ENCODE measurements at regions not wholly inside any gene's neighbourhood (a gene's known extent, or its start where the extent isn't known, plus 50 kb on each side); places are given as distances from the start of the nearest gene placed in this dataset.
"Not testable (repeated sequence)": the region's sequence is repeated elsewhere in the genome, so short reads cannot be mapped to it uniquely, and the experiment has no call there.

DNA sequence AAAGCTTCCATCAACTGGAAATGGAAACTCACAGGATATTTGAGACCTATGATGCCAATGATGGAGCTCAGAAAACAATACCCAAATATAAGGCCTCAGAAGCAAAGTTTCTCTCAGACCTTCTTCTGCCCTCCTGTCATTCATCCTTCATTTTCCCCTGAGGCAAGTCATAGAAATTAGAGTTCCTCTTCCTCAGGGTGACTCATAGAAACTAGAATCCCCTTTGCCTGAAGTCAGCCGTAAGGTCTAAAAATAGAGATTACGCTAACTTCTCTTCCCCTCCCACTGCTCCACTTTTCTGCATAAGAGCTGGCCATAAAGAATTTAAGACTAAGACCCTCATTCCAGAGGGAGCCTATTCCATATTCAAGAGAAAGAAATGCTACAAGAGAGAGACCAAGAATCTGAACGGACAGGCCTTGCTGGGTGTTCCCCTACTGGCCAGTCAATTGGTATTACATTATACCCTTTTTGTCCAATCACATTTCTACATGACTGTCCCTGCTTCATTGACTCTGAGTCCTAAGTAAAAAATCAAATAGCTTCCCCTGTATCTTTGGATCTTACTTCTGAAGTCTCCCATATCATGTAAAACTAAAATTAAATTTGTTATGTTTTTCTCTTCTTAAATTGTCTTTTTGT, 994.9 kb downstream of the ADGRL2 start:
- DNase-seq: no peak

DNA sequence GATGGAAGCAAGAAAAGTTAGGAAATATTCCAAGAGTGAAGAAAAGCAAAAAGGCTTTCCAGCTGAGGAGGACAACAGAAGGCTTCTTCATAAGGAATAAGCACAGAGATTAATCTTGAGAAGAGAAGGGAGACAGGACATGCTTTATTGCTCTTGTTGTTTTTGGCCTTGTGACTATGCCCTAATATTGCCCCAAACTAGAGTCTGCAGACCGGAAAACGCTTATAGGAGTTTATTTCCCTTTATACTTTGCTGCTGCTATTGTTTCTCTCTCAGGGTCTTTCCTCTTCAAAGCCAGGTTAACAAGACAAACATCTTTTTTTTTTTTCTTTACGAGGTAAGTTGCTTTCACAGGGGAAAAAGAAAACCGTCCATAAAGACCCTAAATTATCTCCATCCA, 991.4 kb downstream of the ADGRL2 start:
- no peak for DNase-seq

DNA sequence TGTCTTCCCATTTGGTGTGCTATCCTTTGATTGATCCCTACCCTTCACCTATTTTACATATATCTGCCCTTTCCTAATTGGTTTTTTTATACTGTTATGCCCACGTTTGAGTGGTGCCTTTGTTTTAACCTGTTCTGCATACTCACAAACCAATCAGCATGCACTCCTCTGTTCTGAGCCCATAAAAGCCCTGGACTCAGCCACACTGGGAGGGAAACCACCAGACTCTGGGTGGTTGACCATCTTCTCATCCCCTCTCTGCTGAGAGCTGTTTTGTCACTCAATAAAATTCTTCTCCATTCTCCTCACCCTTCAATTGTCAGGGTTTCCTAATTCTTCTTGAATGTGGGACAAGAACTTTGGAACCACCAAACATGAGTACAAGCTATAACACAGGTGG, 989.8 kb downstream of the ADGRL2 start:
- no peak for DNase-seq

DNA sequence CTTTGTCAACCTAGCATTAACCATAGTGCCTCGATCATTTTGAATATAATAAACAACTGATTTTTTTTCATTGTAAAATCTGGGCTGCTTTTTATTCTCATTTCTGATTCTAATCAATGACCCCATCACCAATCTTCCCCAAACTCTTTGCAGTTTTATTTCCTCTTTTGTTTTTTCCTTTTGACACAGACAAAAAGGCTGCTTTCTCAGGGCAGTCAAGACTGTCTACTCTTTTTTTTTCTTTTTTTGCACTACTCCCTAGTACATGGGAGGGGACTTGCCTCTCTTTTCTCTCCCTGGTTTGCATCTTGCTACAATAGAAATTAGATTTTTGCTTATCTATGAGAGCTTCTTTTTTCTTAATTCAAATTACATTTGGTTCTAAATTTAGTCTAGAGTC, 987.9 kb downstream of the ADGRL2 start:
- DNase-seq: no peak

DNA sequence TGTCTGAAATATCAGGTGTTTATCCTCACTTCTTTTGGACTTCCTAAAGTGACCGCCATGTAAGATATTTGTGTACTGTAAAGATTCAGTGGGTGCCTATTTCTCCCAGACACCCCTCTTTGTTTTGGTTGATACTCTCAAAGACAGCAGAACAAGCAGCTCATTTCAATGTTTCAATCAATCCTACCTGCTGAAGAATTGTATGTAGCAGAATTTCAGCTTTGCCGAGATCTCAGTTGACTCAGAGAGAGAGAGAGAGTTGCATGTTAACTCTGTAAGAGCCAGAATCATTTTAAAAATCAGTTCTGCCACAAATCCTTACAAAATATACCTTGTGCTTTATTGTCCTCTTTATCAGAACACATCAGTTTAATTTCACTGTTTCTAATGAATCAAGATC, 987.3 kb downstream of the ADGRL2 start:
- no peak for DNase-seq

DNA sequence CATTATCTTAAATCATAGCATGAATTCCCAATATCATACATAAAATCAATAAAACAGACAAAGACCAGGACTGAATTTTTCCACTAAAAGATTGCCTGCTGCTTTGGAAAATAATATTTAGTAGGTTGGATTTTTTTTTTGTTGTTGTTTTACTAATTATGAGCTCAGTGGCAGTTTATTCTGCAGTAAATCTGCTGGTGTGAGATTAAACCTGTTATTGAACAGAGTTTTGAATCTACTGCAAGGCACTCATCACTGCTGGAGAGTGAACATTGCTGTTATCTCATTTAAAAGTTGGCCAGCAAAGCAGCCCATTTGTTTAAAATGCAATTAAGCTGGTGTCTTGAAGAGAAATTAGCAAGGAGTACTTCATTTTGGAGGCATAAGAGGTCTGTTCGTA, 986.1 kb downstream of the ADGRL2 start:
- DNase-seq: no peak

DNA sequence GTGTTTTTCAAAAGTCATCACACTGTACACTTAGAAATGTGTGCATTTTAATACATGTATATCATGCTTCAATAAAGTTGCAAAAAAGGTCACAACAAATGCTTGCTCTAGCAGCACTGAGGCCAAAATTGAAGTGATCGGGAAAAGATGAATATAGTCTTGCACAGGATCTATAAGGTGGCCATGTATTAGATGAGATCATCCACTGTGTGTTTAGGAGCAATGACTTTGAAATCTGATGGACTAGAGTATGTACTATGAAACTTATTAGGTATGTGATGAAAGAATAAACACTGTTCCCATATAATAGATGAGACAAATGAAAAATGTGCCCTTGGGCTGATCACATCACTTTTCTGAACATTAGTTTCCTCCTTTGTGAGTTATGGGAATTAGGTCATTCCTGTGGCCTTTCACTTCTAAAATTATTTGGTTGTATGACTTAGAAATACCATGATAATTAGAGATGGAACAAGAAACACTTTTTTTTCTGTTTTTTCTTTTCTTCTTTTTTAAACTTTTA, 984.6 kb downstream of the ADGRL2 start:
- no peak for DNase-seq

DNA sequence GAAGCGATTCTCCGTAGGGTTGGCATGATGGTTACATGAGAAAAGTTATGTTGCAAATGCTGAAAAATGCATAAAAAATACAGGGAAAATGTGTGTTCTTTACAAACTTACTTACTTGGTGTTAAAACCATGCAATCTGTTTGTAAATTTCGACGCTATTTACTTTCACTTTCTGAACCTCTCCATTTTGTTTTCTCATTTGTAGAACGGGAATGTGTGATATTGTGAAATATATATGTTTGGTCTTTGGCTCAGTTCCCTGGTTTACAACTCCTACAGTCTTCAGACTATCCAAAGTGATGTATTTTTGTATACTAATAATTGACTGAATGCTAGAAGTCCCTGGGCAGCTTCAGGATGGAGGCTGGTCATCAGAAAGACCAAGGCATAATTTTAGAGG, 982.3 kb downstream of the ADGRL2 start:
- no peak for DNase-seq

DNA sequence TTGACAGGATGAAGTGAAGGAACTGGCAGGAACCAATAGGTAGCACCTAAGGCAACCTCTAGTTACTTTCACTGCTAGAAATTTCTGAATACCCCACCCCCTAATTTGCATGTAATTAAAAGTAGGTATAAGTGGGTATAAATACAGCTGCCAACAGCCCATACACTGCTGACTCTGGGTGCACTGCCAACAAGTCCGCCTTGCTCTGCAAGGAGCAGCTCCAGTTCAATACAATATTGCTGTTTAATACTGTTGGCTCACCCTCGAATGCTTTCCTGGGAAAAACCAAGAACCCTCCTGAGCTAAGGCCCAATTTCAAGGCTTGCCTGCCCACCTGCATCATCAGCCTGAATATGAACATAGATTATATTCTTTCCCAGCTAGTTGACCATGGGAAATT, 981.9 kb downstream of the ADGRL2 start:
- DNase-seq: no peak

DNA sequence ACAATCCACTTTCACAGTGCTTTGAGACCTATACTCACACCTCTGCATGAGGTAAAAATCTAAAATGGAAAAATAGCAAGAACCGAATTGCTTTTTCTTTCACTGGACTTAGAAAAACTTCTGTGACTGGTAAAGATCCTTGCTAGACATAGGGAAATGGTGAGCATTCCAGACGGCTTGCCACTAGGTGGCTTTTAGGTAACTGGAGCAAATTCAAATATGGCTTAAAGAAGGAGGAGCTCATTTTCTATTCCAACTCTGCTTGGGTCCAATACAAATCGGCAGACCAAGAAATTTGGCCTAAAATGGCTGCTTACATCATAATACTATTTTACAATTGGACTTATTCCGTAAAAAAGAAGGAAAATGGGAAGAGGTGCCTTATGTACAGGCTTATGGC, 977.9 kb downstream of the ADGRL2 start:
- DNase-seq: peak; percentile 17

DNA sequence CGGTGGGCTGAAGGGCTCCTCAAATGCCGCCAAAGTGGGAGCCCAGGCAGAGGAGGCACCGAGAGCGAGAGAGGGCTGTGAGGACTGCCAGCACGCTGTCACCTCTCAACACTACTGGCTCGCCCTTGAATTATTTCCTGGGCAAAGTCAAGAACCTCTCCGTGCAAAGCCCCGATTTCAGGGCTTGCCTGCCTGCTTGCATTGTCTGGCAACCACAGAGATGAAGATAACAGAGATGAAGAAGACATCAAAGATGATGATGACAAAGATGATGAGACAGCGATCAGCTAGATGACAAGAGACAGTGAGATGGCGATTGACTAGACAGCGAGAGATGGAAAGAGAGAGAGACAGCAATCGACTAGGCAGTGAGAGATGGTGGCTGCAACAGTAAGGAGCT, 976.5 kb downstream of the ADGRL2 start:
- no peak for DNase-seq

DNA sequence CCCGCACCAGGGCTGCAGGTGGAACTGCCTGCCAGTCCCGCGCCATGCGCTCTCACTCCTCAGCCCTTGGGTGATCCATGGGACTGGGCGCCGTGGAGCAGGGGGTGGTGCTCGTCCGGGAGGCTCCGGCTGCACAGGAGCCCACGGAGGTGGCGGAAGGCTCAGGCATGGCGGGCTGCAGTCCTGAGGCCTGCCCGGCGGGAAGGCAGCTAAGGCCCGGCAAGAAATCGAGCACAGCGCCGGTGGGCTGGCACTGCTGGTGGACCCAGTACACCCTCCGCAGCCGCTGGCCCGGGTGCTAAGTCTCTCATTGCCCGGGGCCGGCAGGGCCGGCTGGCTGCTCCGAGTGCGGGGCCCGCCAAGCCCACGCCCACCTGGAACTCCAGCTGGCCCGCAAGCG, 976.0 kb downstream of the ADGRL2 start:
- not testable (repeated sequence) for DNase-seq

DNA sequence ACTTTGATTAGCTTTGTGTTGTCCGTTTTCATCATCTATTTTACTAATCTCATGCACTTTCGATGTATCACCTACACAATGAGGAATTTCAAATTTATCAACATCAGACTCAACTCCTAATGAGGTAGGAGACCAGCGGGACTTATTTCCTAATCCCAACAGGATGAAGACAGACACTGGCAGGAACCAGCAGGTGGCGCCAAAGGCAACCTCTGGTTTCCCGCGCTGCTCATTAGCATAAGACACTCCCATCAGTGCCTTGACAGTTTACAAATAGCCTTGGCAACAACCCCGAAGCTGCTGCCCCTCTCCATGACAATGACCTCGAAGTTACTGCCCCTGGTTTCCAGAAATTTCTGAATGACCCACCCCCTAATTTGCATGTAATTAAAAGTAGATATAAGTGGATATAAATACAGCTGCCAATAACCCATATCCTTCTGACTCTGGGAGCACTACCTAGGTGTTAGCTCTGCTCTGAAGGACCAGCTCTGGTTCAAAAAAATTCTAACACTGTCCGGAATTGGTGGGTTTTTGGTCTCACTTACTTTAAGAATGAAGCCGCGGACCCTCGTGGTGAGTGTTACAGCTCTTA, 974.8 kb downstream of the ADGRL2 start:
- DNase-seq: no peak

DNA sequence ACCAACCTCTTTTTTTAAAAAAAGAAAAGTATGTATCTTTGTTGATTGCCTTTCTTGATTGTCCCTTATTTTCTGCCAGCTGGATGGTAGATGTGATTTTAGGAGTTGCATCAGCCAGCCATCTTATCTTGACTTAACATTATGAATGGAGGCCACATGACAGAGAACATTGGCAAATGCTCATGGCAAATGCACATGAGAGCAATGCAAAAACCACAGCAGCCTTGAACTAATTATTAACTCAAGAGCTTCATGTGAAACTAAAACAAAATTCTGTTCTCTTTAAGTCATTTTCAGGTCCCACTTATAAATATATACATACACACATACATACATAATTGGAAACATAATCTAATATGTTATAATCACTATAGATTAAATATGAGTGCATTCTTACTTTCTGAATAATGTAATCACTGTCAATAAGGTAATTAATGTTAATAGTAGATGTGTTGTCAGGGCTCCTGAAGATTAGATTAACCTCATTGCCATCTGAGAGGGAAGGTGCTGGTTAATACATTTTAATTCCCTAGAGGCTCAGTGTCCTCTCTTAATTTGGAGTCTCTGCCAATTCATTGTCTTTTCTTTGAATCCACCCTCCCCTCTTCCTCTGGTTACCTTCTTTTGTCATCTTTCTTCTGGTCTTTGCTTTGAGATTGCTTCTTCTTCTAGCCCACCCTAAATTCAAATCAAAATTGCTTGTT, 962.2 kb downstream of the ADGRL2 start:
- DNase-seq: no peak

DNA sequence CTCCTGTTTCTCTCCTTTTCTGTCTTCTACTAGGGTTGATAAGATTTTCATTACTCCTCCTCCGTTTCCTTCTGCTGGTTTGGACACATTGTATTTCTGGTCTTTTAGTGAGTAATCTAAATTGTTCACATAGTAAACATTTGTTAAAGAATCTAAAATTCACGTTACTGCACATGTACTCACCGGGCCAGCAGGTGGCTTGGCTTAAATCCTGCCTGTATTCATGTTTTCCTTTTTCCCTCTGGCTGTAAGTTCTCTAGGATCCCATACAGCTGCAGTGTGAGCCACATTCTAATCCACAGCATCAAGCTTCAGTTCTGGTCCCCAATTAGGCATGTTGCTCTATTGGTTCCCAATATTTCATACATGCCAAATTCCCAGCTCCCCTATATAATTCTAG, 958.3 kb downstream of the ADGRL2 start:
- DNase-seq: no peak

DNA sequence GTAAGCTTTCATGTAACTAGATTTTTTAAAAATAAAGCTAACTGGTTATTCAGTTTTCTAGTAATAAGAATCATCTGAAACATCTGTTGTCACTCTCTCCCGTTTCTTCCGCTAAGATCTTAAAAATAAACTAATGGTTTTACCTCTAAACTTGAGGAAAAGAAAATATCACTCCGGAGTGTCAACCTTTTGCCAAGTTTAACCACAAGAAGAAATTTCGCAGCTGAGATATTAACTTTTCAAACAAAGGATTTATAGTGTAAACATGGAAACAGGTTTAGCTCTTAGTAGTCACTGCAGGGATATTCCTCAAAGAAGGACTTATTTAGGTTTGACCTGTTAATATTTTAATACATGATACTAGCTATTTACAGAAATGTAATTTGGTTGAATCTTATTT, 954.9 kb downstream of the ADGRL2 start:
- DNase-seq: no peak

DNA sequence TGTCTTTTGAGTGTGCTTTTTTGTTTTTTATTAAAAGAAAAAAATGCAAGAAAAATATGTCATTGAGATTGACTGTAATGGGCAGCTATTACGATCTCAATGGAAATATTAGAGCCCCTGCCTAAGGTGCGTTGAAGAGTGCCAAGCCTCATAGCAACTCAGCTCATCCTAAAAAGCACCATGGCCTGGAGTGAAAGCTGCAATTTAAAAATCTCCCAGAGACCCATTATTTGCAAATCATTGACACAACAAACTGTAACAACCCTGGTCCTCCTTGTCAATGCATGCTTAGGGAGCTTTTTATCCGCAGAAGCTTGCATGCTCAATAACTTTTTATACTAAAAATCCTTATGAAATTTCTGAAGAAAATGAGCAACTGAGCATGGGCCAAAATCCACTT, 954.5 kb downstream of the ADGRL2 start:
- DNase-seq: no peak

DNA sequence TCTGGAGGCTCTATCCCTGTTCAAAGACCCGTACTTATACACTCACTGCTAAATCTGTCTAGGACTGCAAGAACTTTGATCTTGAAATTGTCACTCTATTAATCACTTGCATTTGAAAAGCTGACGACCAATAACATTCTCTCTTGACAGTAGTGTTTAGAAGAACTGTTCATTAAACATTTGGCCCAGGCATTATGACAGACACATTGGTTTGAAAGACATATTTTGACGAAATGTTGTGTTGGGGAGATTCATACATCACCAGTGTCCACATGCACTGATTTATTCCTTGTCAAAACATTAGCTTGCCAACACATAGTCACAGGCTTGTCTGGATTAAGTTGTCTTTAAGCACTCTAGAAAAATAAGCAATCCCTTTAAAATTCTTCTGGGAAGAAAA, 951.3 kb downstream of the ADGRL2 start:
- no peak for DNase-seq

DNA sequence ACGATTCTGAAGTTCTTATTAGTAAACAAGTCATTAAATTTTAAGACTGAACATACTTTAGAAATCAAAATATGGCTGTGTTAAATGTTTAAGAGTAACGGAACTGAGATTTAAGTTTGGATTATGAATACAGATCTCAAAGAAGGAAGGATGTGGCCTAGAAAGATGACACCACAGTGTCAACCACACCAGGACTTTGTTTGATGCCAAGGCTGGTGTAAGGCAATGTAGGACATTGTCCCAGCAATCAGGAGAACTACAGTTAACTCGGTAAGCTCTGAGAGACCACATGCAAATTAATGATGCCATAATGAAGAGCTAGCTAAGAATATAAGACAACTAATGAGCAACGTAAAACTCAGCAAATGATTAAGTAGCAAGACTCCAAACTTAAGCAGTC, 932.9 kb downstream of the ADGRL2 start:
- DNase-seq: no peak

DNA sequence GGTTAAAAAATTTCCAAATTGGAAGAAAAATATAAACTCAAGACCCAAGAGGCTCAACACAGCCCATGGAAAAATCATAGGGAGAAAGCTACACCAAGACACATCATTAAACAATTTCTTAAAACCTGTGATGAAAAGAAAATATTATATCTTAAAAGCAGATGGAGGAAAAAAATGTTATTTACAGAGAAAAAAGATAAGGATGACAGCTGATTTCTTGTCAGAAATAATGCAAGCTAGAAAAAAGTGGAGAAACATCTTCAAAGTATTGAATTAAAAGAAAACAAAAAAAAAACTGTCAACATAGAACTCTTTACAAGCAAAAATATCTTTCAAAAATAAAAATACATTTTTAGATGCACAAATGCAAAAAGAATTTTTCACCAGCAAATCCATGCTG, 930.5 kb downstream of the ADGRL2 start:
- DNase-seq: no peak

DNA sequence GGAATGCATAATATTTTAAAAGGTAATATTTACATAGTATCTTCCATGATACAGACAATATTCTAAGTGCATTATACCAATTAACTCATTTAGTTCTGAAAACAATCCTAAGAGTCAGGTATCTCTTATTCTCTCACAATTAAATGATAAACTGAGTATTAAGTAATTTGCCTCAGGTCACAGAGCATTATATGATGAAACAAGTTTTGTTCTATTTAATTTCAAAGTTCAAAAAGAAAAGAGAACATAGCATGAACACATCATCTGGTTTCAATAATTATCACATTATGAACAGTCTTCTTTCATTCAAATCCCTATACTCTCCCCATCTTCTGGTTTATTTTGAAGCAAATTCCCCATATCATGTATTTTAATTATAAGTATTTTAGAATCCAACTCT, 927.5 kb downstream of the ADGRL2 start:
- DNase-seq: no peak

DNA sequence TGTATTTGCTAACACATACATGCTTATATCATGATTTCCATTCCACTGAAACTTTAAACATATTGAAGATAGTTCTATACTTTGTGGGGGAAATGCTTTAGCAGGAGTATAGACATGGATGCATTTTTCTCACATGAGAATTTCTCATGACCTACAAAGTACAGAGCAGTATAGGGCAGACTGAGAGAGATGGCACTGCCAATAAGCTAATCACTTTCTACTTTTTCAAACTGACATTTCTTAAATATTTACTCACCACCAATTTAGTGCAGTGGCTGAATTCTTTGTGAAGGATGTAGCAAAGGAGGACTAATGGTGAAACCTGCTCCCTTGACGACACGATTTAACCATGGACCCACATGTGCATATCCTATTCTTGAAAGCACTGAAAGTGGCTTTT, 923.5 kb downstream of the ADGRL2 start:
- no peak for DNase-seq

DNA sequence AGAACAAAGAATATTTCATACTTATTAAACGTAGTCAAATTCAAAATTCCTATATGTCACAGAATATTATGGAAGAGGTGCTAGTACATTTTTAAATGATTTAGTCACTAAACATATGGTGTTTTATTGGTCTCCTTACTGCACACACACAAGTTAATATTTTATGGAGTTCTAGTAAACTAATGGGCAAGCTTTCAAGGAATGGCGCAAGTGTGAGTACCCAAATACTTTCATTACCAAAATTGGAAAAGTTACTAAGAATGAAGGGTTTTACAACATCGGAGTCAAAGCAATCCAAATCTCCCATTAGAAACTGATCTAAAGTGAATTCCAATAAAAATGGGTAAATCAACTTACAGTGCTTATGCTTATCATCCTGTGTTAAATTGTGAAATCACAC, 921.9 kb downstream of the ADGRL2 start:
- no peak for DNase-seq

DNA sequence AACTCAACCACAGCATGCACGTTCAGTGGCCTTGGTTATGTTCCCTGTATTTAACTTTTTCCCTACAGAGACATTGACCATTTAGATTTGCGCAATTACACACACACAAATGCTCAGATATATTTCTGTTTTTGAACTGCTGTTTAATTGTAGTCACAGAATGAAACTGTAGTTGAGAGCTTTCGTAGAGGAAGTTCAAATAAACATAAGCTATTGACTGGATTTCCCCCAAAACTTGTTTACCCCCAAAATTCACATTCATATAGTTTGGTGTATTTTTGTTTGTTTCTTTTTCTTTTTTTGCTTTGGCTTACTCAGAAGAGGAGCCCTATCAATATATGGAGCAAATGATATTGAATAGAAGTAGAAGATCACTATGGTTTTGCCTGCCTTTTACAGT, 921.0 kb downstream of the ADGRL2 start:
- no peak for DNase-seq
